Omental fat pad (tissue), 3 donors: ENCODE measurements at regions not wholly inside any gene's neighbourhood (a gene's known extent, or its start where the extent isn't known, plus 50 kb on each side); places are given as distances from the start of the nearest gene placed in this dataset.
"Not testable (repeated sequence)": the region's sequence is repeated elsewhere in the genome, so short reads cannot be mapped to it uniquely, and the experiment has no call there.

ENCODE experiments used
- ATAC-seq: fragments of 150-250 bp; one replicate; pipeline ENCODE4 v1.9.1; 2016; ENCODE audit warnings: mild to moderate bottlenecking, moderate library complexity; ENCODE audit not compliant: low FRiP score
- DNase-seq: peaks from one replicate; pipeline ENCODE4 v3.0.0-alpha.2; 2019; ENCODE audit warnings: low spot score
- CTCF ChIP-seq, 3 donors: fragments of 450-650 bp; IDR thresholded peaks; one replicate each; pipeline ENCODE4 v1.5.1; 2016 to 2017; ENCODE audit warnings: antibody characterized with exemption in 3 of 3, mild to moderate bottlenecking in 3 of 3, moderate library complexity in 2 of 3

- ATAC-seq: no peak
- no peak for DNase-seq
- no peak for TF ChIP-seq CTCF (IDR thresholded peaks at IDR 0.05)
Measured at GRCh38 chr2:8606649-8607550, 75.0 kb upstream of the ID2 start.

GRCh38 chr2:8607606-8608005 lies 74.2 kb upstream of the ID2 start:
- no peak for TF ChIP-seq CTCF (IDR thresholded peaks at IDR 0.05)
- ATAC-seq (no peak), DNase-seq (no peak)

GRCh38 chr2:8608411-8608954 lies 73.4 kb upstream of the ID2 start:
- no peak for ATAC-seq
- no peak for TF ChIP-seq CTCF (IDR thresholded peaks at IDR 0.05)
- no peak for DNase-seq

GRCh38 chr2:8609357-8609811 lies 72.5 kb upstream of the ID2 start:
- ATAC-seq (no peak), DNase-seq (no peak)
- no peak for TF ChIP-seq CTCF (IDR thresholded peaks at IDR 0.05)

- ATAC-seq, DNase-seq: not testable (repeated sequence)
Measured at GRCh38 chr2:8610775-8611174, 71.1 kb upstream of the ID2 start.

- TF ChIP-seq CTCF (IDR thresholded peaks at IDR 0.05): no peak
- DNase-seq: no peak
- ATAC-seq: no peak
Measured at GRCh38 chr2:8611246-8611645, 70.6 kb upstream of the ID2 start.

- DNase-seq: no peak
- TF ChIP-seq CTCF (IDR thresholded peaks at IDR 0.05): no peak
- ATAC-seq: no peak
Measured at GRCh38 chr2:8611700-8612099, 70.2 kb upstream of the ID2 start.
